ENCODE measurements at regions not wholly inside any gene's neighbourhood (a gene's known extent, or its start where the extent isn't known, plus 50 kb on each side); places are given as distances from the start of the nearest gene placed in this dataset.

DNA sequence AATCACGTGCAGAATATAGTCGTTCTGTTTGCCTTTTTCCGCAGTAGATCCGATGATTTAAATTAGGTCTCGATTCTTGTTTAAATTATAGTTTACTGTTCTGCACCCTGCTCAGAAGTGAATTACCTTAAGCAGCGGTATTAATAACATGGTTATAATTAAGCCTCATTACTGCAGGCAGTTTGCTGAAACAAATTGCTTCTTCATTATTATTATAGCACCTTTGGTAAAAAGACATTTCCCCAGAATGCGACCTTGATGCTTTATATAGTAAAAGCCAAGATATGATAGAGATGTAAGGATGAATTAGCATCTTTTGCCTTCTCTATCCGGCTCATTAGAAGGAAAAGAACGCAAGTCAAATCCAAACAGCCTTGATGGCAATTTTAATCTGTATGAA, 625.2 kb upstream of the CADM1 start:
- H3K4me3 ChIP-seq (ENCODE audit: low read depth, low read length), result no peak overlapping the region
- TF ChIP-seq, protein P1, sequence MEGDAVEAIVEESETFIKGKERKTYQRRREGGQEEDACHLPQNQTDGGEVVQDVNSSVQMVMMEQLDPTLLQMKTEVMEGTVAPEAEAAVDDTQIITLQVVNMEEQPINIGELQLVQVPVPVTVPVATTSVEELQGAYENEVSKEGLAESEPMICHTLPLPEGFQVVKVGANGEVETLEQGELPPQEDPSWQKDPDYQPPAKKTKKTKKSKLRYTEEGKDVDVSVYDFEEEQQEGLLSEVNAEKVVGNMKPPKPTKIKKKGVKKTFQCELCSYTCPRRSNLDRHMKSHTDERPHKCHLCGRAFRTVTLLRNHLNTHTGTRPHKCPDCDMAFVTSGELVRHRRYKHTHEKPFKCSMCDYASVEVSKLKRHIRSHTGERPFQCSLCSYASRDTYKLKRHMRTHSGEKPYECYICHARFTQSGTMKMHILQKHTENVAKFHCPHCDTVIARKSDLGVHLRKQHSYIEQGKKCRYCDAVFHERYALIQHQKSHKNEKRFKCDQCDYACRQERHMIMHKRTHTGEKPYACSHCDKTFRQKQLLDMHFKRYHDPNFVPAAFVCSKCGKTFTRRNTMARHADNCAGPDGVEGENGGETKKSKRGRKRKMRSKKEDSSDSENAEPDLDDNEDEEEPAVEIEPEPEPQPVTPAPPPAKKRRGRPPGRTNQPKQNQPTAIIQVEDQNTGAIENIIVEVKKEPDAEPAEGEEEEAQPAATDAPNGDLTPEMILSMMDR (IDR thresholded peaks at IDR 0.05; ENCODE audit: low read depth, low read length), result no peak

DNA sequence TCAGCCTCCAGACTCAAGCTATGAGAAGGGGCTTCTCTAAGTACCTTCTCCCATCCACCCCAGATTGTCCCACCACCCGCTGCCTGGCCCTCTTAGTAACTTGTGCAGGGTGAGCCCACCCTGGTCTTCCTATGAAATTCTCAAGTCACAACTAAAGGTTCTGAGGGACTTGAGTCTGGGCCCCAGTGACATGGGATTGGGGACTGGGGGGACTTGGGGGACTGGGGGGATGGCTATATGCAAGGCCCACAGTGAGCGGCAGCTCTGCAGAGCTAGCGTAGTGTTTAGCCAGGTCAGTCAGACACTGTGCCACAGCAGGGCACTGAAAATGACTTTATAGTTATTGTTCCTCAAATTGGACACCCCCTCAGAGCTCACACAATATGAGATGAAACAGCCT, 622.3 kb upstream of the CADM1 start:
- TF ChIP-seq, protein P1 (IDR thresholded peaks at IDR 0.05; ENCODE audit: low read depth, low read length), result no peak

DNA sequence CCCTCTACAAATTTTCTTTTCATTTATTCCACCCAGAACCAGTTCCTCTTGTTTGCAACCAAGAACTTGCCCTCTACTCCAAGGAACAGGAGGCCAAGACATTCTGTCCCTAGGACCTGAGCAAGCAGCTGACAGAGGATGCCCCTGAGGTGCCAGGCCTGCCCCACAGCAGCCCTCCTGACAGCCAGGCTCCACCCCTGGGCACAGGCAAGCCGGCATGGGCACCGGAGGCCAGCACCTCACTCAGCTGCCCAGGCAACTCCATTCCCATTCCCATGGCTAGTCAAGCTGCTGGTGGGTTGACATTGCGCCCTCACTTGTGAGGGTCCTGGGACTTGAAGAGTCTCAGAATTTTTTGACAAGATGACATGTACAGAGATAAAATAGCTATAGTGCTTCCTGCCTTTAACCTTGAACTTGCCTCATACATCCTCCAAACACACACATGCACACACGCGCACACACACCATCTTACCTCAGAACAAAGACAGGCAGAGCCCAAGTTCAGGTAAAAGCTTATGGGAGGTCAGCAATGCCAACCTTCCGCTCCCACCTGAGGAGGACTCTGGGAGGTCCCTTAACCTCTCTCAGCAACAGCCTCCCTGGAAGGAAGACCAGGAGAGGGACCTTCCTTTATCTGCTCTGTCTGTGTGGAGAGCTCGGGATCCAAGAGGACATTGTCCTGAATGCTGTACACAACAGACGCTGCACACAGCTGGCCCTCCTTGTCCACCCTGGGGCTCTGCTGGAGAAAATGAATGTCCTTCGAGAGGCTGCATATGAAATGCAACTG, 620.9 kb upstream of the CADM1 start:
- H3K4me3 ChIP-seq (ENCODE audit: low read depth, low read length), result no peak overlapping the region
- TF ChIP-seq, protein P1 (IDR thresholded peaks at IDR 0.05; ENCODE audit: low read depth, low read length), result no peak

More for the DNA sequence above, 622.3 kb upstream of the CADM1 start:
- no peak overlapping the region for H3K4me3 ChIP-seq (ENCODE audit: low read depth, low read length)

DNA sequence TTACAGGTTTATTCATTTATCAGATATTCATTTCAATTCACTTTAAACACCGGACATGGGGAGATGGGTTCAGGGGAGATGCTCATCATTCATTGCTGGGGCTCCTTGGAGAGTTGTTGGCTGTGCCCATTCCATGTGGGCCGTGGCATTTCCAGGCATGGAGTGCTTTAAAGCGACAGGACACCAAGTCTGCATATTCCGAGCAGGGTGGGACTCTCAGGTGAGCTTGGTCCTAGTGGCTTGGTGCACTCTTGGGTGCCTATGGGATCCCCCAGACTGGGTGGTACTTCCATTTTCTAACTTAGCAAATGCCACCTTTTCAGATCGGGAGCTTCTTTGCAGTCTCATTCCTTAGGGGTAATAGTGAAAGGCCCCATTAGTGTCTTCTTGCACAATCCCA, 619.5 kb upstream of the CADM1 start:
- H3K4me3 ChIP-seq (ENCODE audit: low read depth, low read length), result no peak overlapping the region
- TF ChIP-seq, protein P1 (IDR thresholded peaks at IDR 0.05; ENCODE audit: low read depth, low read length), result no peak

DNA sequence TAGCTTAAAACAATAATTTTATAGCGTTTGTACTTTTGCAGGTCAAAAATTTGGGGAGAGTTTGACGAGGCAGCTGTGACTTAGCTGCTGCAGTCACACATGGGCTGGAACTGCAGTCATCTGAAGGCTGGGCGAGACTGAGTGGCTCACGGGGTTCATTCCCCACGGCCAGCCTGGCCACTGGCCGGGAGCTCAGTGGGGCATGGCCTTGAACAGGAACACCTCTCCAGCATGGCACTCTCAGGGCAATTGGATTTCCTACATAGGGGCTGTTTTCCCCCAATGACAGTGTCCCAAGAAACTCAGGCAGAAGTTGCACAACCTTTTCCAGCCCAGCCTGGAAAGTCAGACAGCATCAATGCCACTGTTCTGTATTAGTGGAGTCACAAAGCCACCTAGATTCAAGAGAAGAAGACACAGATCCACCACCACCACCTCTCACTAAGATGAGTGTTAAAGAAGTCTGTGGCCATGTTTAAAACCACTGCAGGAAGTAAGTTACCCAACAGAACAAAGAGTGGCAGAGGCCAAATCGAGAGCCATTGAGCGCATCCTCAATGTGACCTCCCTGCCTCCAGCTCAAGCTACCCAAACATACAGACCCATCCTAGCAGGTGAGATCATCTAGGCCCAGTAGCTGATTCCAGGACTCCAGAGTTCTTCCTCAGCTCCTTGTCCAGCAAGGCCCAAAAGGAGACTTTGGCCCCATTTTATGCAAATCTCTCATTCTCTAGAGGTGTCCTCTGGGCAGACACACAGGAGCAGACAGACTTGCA, 618.7 kb upstream of the CADM1 start:
- no peak overlapping the region for H3K4me3 ChIP-seq (ENCODE audit: low read depth, low read length)
- TF ChIP-seq, protein P1 (IDR thresholded peaks at IDR 0.05; ENCODE audit: low read depth, low read length), result no peak

DNA sequence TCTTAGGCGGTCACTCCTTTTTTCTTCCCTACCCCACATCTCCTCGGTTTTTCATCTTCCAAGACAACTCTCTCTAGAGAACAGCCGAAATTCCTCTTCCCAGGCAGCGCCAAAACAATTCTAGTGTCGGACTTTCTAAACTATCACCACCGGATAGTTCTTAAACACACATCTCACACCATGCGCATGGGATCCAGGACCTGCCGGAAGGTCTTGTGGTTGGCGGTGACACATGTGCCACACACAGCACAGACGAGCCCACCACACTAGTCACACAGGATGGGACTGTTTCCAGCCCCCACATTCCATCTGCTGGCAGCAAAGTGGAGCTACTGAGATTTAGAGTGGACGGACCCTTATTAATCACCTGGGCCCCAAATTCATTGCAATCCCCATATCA, 614.9 kb upstream of the CADM1 start:
- no peak overlapping the region for H3K4me3 ChIP-seq (ENCODE audit: low read depth, low read length)
- TF ChIP-seq, protein P1 (IDR thresholded peaks at IDR 0.05; ENCODE audit: low read depth, low read length), result no peak

DNA sequence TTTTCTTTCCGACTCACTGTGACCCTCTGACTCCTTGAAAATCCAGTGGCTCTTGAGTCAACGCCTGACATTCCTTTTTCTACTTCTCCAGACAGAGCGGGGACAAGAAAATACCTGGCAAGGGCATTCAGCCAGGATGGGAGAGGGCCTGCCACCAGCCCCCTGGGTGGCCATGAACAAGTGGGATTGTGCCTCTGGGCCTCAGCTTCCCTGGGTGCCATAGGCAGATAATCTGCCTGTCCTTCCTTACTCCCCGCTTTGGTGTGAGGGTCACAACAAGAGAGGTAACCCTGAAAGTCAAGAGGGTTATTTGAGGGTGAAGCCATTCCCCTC, 613.9 kb upstream of the CADM1 start:
- no peak overlapping the region for H3K4me3 ChIP-seq (ENCODE audit: low read depth, low read length)
- TF ChIP-seq, protein P1 (IDR thresholded peaks at IDR 0.05; ENCODE audit: low read depth, low read length), result no peak
